ENCODE measurements at regions not wholly inside any gene's neighbourhood (a gene's known extent, or its start where the extent isn't known, plus 50 kb on each side); places are given as distances from the start of the nearest gene placed in this dataset.

DNA sequence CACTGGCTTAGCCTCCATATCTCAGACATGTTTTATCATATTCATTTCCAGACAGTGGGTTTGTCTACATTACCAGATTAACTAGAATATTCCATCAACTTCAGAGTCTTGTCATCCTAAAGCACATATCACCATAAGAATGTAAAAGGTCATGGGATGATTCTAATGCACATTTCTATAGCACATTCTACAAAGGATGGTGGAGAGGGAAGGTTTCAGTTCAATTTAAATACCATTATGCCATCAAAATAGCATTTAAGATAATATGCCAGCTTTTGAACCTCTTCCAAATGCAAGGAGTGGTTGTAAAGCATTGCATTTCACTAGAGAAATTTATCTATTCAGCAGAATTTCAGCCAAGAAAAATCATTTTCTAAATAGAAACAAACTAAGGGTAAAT is 970.5 kb downstream of the TTLL7 start:
- TF ChIP-seq, protein P1, sequence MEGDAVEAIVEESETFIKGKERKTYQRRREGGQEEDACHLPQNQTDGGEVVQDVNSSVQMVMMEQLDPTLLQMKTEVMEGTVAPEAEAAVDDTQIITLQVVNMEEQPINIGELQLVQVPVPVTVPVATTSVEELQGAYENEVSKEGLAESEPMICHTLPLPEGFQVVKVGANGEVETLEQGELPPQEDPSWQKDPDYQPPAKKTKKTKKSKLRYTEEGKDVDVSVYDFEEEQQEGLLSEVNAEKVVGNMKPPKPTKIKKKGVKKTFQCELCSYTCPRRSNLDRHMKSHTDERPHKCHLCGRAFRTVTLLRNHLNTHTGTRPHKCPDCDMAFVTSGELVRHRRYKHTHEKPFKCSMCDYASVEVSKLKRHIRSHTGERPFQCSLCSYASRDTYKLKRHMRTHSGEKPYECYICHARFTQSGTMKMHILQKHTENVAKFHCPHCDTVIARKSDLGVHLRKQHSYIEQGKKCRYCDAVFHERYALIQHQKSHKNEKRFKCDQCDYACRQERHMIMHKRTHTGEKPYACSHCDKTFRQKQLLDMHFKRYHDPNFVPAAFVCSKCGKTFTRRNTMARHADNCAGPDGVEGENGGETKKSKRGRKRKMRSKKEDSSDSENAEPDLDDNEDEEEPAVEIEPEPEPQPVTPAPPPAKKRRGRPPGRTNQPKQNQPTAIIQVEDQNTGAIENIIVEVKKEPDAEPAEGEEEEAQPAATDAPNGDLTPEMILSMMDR (IDR thresholded peaks at IDR 0.05) = no peak
- no peak for TF ChIP-seq POLR2AphosphoS5 (IDR thresholded peaks at IDR 0.05)
- TF ChIP-seq POLR2A (IDR thresholded peaks at IDR 0.05) = no peak

Data from upper lobe of left lung (tissue), 4 donors.